HCT116 (cell line): ENCODE measurements at regions not wholly inside any gene's neighbourhood (a gene's known extent, or its start where the extent isn't known, plus 50 kb on each side); places are given as distances from the start of the nearest gene placed in this dataset.

Experiments
- ATAC-seq: fragments of 200-7000 bp; cut with Tn5 transposase; 2 replicates; pipeline ENCODE4 v1.9.1; 2020; ENCODE audit warnings: mild to moderate bottlenecking, moderate library complexity
- BruUV-seq: library from RNA; stranded (reverse); fragments of 400-500 nt; replicated peaks from 2 replicates; lab custom pipeline; 2021; lab: Mats Ljungman, UMichigan
- CTCF ChIA-PET: fragments of 300-600 bp; sonication (Branson Sonifier 250); formaldehyde crosslinking; loops from one replicate; lab custom pipeline; 2021; ENCODE audit warnings: antibody characterized with exemption; lab: Charles Lee
- POLR2A ChIA-PET: fragments of 300-600, 350-600 bp; sonication (Branson Sonifier 250); formaldehyde crosslinking; loops from one replicate; lab custom pipeline; 2021; ENCODE audit warnings: antibody characterized with exemption; lab: Charles Lee
- RAD21 ChIA-PET, 2 experiments: fragments of 300-600 bp; sonication (Branson Sonifier 250); formaldehyde crosslinking; loops; one replicate each; lab custom pipeline; 2023; ENCODE audit warnings: low total read pairs in 2 of 2; ENCODE audit not compliant: uncharacterized antibody in 2 of 2, unreplicated experiment in 2 of 2, low non-redundant PET in 1 of 2; lab: Charles Lee
- DNase-seq: peaks from one replicate; pipeline ENCODE4 v3.0.0-alpha.2; 2010; ENCODE audit warnings: low read depth, low spot score
- H2AFZ ChIP-seq: fragments of 200-600 bp; shearing (Covaris generic), sonication (generic); 2 replicates; pipeline ENCODE4 v1.6.1; 2017; ENCODE audit warnings: low read depth, mixed run types, mixed read lengths, antibody characterized with exemption, low read length; ENCODE audit not compliant: poor library complexity, severe bottlenecking
- H3K27ac ChIP-seq: 2 replicates; pipeline ENCODE4 v1.5.1; 2012; ENCODE audit warnings: low read depth, low read length
- H3K27me3 ChIP-seq: fragments of 200-600 bp; sonication (generic); 2 replicates; pipeline ENCODE4 v1.6.1; 2016; ENCODE audit warnings: mixed run types, low read length, mixed read lengths; ENCODE audit not compliant: insufficient read depth
- H3K36me3 ChIP-seq, 2 experiments: fragments of 200-500 bp in 1 of 2; fragments of 200-600 bp in 1 of 2; sonication (Bioruptor generic) in 1 of 2; sonication (generic) in 1 of 2; 2 replicates each; pipeline versions ENCODE4 v1.5.1 to v1.6.1; 2014 to 2016; ENCODE audit warnings: low read length in 2 of 2, inconsistent platforms in 1 of 2, mixed read lengths in 1 of 2, mixed run types in 1 of 2; ENCODE audit not compliant: insufficient read depth in 2 of 2, control insufficient read depth in 1 of 2
- H3K4me1 ChIP-seq, 2 experiments: fragments of 200-600 bp in 1 of 2; sonication (generic) in 1 of 2; 2 replicates each; pipeline versions ENCODE4 v1.5.1 to v1.6.1; 2012 to 2017; ENCODE audit warnings: low read length in 2 of 2, inconsistent platforms in 1 of 2, mild to moderate bottlenecking in 1 of 2, mixed read lengths in 1 of 2, mixed run types in 1 of 2, moderate library complexity in 1 of 2; ENCODE audit not compliant: insufficient read depth in 2 of 2, control insufficient read depth in 1 of 2
- H3K4me2 ChIP-seq: fragments of 200-600 bp; sonication (generic); 2 replicates; pipeline ENCODE4 v1.6.1; 2017; ENCODE audit warnings: mixed run types, low read length, mixed read lengths
- H3K4me3 ChIP-seq, 2 experiments: fragments of 200-600 bp in 1 of 2; sonication (generic) in 1 of 2; replicated peaks in 1 of 2; 2 replicates each; pipeline ENCODE4 v1.5.1; 2011 to 2016; ENCODE audit warnings: low read length in 2 of 2, control low read depth in 1 of 2, low read depth in 1 of 2, mild to moderate bottlenecking in 1 of 2, mixed read lengths in 1 of 2, mixed run types in 1 of 2
- H3K79me2 ChIP-seq: fragments of 200-600 bp; sonication (generic); 2 replicates; pipeline ENCODE4 v1.6.1; 2017; ENCODE audit warnings: mild to moderate bottlenecking, mixed run types, low read length, moderate library complexity, mixed read lengths; ENCODE audit not compliant: insufficient read depth
- H3K9ac ChIP-seq: fragments of 200-600 bp; sonication (generic); 2 replicates; pipeline ENCODE4 v1.6.1; 2016; ENCODE audit warnings: low read length, mixed read lengths
- H3K9me2 ChIP-seq: fragments of 200-600 bp; sonication (generic), shearing (Covaris generic); 2 replicates; pipeline ENCODE4 v1.6.1; 2017; ENCODE audit warnings: mixed run types, mild to moderate bottlenecking, moderate library complexity; ENCODE audit not compliant: insufficient read depth
- H3K9me3 ChIP-seq, 2 experiments: fragments of 200-500 bp in 1 of 2; fragments of 200-600 bp in 1 of 2; sonication (Bioruptor generic) in 1 of 2; sonication (generic) in 1 of 2; 2 replicates each; pipeline ENCODE4 v1.6.1; 2014 to 2017; ENCODE audit warnings: low read length in 2 of 2, mixed read lengths in 2 of 2, inconsistent platforms in 1 of 2, low read depth in 1 of 2, mild to moderate bottlenecking in 1 of 2, mixed run types in 1 of 2, moderate library complexity in 1 of 2; ENCODE audit not compliant: control insufficient read depth in 1 of 2, insufficient read depth in 1 of 2
- H4K20me1 ChIP-seq: fragments of 200-600 bp; sonication (generic), shearing (Covaris generic); 2 replicates; pipeline ENCODE4 v1.6.1; 2017; ENCODE audit warnings: mixed run types, mild to moderate bottlenecking, moderate library complexity; ENCODE audit not compliant: insufficient read depth
- ATF3 ChIP-seq: IDR thresholded peaks from 2 replicates; pipeline ENCODE4 v1.6.1; 2012
- CBX3 ChIP-seq: IDR thresholded peaks from 2 replicates; pipeline ENCODE4 v1.6.1; 2012; ENCODE audit warnings: low read depth
- CEBPB ChIP-seq: IDR thresholded peaks from 2 replicates; pipeline ENCODE4 v1.6.1; 2012; ENCODE audit warnings: low read depth
- EGR1 ChIP-seq: IDR thresholded peaks from 2 replicates; pipeline ENCODE4 v1.6.1; 2012; ENCODE audit warnings: low read depth
- ELF1 ChIP-seq: IDR thresholded peaks from 2 replicates; pipeline ENCODE4 v1.6.1; 2012; ENCODE audit warnings: low read depth, borderline replicate concordance
- EZH2 ChIP-seq: fragments of 200-600 bp; sonication (generic); IDR thresholded peaks from 2 replicates; pipeline ENCODE4 v1.6.1; 2017; ENCODE audit warnings: antibody characterized with exemption, mixed run types
- FOSL1 ChIP-seq: IDR thresholded peaks from 2 replicates; pipeline ENCODE4 v1.6.1; 2012; ENCODE audit warnings: low read depth
- JUND ChIP-seq: IDR thresholded peaks from 2 replicates; pipeline ENCODE4 v1.6.1; 2012
- MAX ChIP-seq: IDR thresholded peaks from 2 replicates; pipeline ENCODE4 v1.6.1; 2012
- POLR2A ChIP-seq: IDR thresholded peaks from 2 replicates; pipeline ENCODE4 v1.7.0; 2011; ENCODE audit warnings: borderline replicate concordance; ENCODE audit not compliant: insufficient read depth, insufficient read length; ENCODE audit errors: extremely low read depth
- POLR2AphosphoS5 ChIP-seq: IDR thresholded peaks from 2 replicates; pipeline ENCODE4 v1.6.1; 2011; ENCODE audit warnings: mild to moderate bottlenecking, low read depth, low read length, moderate library complexity
- RAD21 ChIP-seq: IDR thresholded peaks from 2 replicates; pipeline ENCODE4 v1.6.1; 2012; ENCODE audit warnings: low read depth, mild to moderate bottlenecking
- REST ChIP-seq: IDR thresholded peaks from 2 replicates; pipeline ENCODE4 v1.6.1; 2012; ENCODE audit warnings: low read depth
- SIN3A ChIP-seq: IDR thresholded peaks from 2 replicates; pipeline ENCODE4 v1.6.1; 2012; ENCODE audit warnings: low read depth
- SP1 ChIP-seq: IDR thresholded peaks from 2 replicates; pipeline ENCODE4 v1.6.1; 2012; ENCODE audit warnings: low read depth
- TCF7L2 ChIP-seq: IDR thresholded peaks from 2 replicates; pipeline ENCODE4 v1.7.0; 2011; ENCODE audit warnings: borderline replicate concordance, inconsistent platforms; ENCODE audit not compliant: insufficient read depth, insufficient read length; ENCODE audit errors: extremely low read depth
- YY1 ChIP-seq: IDR thresholded peaks from 2 replicates; pipeline ENCODE4 v1.6.1; 2011; ENCODE audit warnings: low read length, low read depth, moderate library complexity, mild to moderate bottlenecking; ENCODE audit not compliant: insufficient replicate concordance; ENCODE audit errors: extremely low read depth
- ZBTB33 ChIP-seq: IDR thresholded peaks from 2 replicates; pipeline ENCODE4 v1.6.1; 2011; ENCODE audit warnings: mild to moderate bottlenecking, low read length, moderate library complexity; ENCODE audit not compliant: insufficient replicate concordance; ENCODE audit errors: extremely low read depth
- ZFX ChIP-seq: fragments of 450-650 bp; IDR thresholded peaks from 2 replicates; pipeline ENCODE4 v1.6.1; 2017
- ZNF274 ChIP-seq: fragments of 200-500 bp; sonication (Bioruptor generic); IDR thresholded peaks from 2 replicates; pipeline ENCODE4 v1.6.1; 2014; ENCODE audit warnings: mild to moderate bottlenecking, low read depth, low read length, inconsistent platforms
- intact Hi-C: fragments of 100-400 bp; cut with micrococcal nuclease; formaldehyde crosslinking; loops from 2 replicates; pipeline ENCODE4 v1.10.0; 2022

GRCh38 chr17:27076814-27077213 is 217.1 kb upstream of the WSB1 start:
- H3K27ac ChIP-seq, result no peak overlapping the region
- no peaks in the 10 kb centered on the region for H3K9me2 ChIP-seq
- ChIA-PET RAD21 (no interaction called here), POLR2A (no interaction called here), CTCF (no interaction called here)
- DNase-seq, result no peak
- no peak overlapping the region for H3K9ac ChIP-seq
- no peaks in the 10 kb centered on the region for H3K36me3 ChIP-seq
- no TSS peak for BruUV-seq
- intact Hi-C loops, result loop anchor here (10.0 kb wide), 2 partner anchors 48 to 98 kb away; no protein-coding TSS in a partner anchor
- no peak overlapping the region for H2AFZ ChIP-seq
- no peak for ATAC-seq
- no peaks in the 10 kb centered on the region for H3K4me1 ChIP-seq
- TF ChIP-seq RAD21 (no peak), TCF7L2 (no peak), ATF3 (no peak), POLR2A (no peak), POLR2AphosphoS5 (no peak), YY1 (no peak), CBX3 (no peak), SIN3A (no peak), JUND (no peak), CEBPB (no peak), FOSL1 (no peak), MAX (no peak), SP1 (no peak), EZH2 (no peak), ZNF274 (no peak), ZBTB33 (no peak), ZFX (no peak), REST (no peak), ELF1 (no peak), EGR1 (no peak)
- H3K27me3 ChIP-seq, result no peaks in the 10 kb centered on the region
- no peak overlapping the region for H3K4me3 ChIP-seq
- H3K9me3 ChIP-seq, result no peaks in the 10 kb centered on the region
- H3K79me2 ChIP-seq, result no peaks in the 10 kb centered on the region
- H4K20me1 ChIP-seq, result no peaks in the 10 kb centered on the region
- H3K4me2 ChIP-seq, result no peak overlapping the region
